D721Med (cell line): ENCODE measurements at regions not wholly inside any gene's neighbourhood (a gene's known extent, or its start where the extent isn't known, plus 50 kb on each side); places are given as distances from the start of the nearest gene placed in this dataset.
"Not testable (repeated sequence)": the region's sequence is repeated elsewhere in the genome, so short reads cannot be mapped to it uniquely, and the experiment has no call there.

Experiments used
- DNase-seq: peaks from one replicate; pipeline ENCODE4 v3.0.0; 2011; ENCODE audit warnings: low spot score; ENCODE audit not compliant: insufficient read length
- FAIRE-seq: peaks from 2 replicates; lab custom pipeline; 2011; peaks lifted over from hg19 to GRCh38; lab: Jason Lieb, UNC
- TF ChIP-seq, protein P1 (sequence below): IDR thresholded peaks from 2 replicates; pipeline ENCODE4 v1.5.1; 2012; ENCODE audit warnings: mild to moderate bottlenecking, control low read depth; ENCODE audit not compliant: insufficient read depth; ENCODE audit errors: missing control alignments

DNA sequence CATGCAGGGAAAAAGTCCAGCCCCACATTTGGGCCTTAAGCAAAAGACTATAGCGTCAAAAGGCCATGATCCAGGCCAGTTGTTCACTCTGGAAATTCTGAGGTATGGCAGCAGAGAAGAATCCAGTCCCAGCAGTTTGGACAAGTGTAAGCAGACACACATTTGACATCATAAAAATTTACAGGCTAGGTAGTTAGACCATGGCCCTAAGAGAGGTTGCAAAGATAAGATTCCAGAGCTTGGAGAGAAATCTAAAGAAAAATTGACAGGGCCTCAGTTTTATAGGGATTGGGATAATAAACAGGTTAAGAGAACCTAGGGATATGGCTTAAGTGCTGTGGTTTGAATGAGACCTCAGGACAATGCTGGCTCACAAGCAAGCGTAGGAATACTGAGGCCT is 884.4 kb upstream of the SORCS1 start:
- TF ChIP-seq, protein P1, sequence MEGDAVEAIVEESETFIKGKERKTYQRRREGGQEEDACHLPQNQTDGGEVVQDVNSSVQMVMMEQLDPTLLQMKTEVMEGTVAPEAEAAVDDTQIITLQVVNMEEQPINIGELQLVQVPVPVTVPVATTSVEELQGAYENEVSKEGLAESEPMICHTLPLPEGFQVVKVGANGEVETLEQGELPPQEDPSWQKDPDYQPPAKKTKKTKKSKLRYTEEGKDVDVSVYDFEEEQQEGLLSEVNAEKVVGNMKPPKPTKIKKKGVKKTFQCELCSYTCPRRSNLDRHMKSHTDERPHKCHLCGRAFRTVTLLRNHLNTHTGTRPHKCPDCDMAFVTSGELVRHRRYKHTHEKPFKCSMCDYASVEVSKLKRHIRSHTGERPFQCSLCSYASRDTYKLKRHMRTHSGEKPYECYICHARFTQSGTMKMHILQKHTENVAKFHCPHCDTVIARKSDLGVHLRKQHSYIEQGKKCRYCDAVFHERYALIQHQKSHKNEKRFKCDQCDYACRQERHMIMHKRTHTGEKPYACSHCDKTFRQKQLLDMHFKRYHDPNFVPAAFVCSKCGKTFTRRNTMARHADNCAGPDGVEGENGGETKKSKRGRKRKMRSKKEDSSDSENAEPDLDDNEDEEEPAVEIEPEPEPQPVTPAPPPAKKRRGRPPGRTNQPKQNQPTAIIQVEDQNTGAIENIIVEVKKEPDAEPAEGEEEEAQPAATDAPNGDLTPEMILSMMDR: no peak

DNA sequence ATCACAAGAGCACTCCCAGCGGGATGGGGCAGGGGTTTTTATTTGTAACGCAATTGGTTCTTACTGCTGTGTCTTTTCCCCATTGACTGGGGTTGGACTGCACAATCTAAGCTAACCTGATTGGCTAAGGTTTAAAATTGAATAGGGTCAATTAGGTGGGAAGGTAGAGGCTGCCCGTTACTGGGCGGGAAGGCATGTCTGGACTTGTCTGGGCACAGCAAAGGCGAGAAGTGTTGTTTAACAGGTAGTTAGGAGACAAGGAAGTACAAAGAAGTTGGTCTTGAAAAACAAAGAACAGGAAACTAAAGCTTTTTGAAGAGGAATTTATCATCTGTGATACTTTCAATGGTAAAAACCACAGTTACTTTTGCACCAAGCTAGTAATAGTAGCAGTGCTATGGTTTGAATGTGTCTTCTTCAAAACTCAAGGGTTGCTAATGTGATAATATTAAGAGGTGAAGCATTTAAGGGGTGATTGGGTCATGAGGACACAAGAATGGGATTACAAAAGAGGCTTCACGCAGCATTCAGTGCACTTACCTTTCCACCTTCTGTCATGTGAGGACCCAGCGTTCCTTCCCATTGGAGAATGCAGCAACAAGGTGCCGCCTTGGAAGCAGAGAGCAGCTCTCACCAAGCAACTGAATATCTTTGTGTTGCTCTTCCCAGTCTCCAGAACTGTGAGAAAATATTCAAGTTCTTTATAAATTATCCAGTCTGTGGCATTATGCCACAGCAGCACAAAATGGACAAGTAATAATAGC is 875.5 kb upstream of the SORCS1 start:
- no peak for FAIRE-seq
- DNase-seq: no peak
- TF ChIP-seq, protein P1: no peak

More for the DNA sequence above, 884.4 kb upstream of the SORCS1 start:
- no peak for FAIRE-seq
- no peak for DNase-seq

- DNase-seq: no peak
- TF ChIP-seq, protein P1: no peak
- no peak for FAIRE-seq
These were observed 872.6 kb upstream of the SORCS1 start for GRCh38 chr10:108037061-108037460.

DNA sequence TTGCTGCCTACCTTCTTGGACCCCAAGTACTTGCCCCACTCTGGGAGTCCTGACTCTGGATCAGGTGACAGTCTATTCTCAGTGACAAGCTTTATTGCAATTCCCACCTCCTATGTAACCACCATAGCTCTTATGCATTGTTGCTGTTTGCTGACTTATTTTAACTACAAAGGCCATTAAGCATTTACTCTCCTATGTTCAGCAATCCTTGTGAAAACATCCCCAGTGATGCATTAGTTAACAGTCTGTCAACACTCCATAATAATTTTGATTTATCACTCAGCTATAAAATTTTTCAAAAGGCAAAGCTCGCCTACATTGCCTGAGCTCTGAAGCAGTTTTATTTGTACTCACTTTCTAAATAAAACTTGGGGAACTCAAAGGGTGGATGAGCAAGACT is 871.8 kb upstream of the SORCS1 start:
- TF ChIP-seq, protein P1: no peak
- FAIRE-seq (no peak), DNase-seq (no peak)

GRCh38 chr10:108034829-108035228 is 870.3 kb upstream of the SORCS1 start:
- DNase-seq: no peak
- no peak for FAIRE-seq
- TF ChIP-seq, protein P1: no peak

GRCh38 chr10:108033518-108033917 is 869.0 kb upstream of the SORCS1 start:
- not testable (repeated sequence) for FAIRE-seq

GRCh38 chr10:108031505-108031904 is 867.0 kb upstream of the SORCS1 start:
- DNase-seq (no peak), FAIRE-seq (no peak)
- TF ChIP-seq, protein P1: no peak

More at GRCh38 chr10:108033518-108033917, 869.0 kb upstream of the SORCS1 start:
- DNase-seq: not testable (repeated sequence)
